Activated naive CD4-positive, alpha-beta T cell treated with anti-CD3 and anti-CD28 coated beads, Interleukin-2, amount 50 U/mL, for 72 hours (primary cell): ENCODE measurements at regions not wholly inside any gene's neighbourhood (a gene's known extent, or its start where the extent isn't known, plus 50 kb on each side); places are given as distances from the start of the nearest gene placed in this dataset.
A peak's percentile ranks its signal among the peaks of the same experiment; 100 is the strongest.
"Not testable (repeated sequence)": the region's sequence is repeated elsewhere in the genome, so short reads cannot be mapped to it uniquely, and the experiment has no call there.

Source experiments
- ATAC-seq, 2 donors: fragments of 150-1000 bp; cut with Tn5 transposase; 2 replicates each; pipeline ENCODE4 v1.10.0; 2021; ENCODE audit warnings: mild to moderate bottlenecking in 2 of 2, moderate library complexity in 2 of 2
- DNase-seq, 2 donors: peaks; one replicate each; pipeline ENCODE4 v3.0.0; 2021 to 2022; ENCODE audit warnings: low spot score in 2 of 2
- H3K27ac Mint-ChIP-seq, 2 donors: one replicate each; pipeline ENCODE4 v1.8.0; 2022; ENCODE audit warnings: mild to moderate bottlenecking in 2 of 2, mixed read lengths in 2 of 2
- H3K36me3 Mint-ChIP-seq, 2 donors: one replicate each; pipeline ENCODE4 v1.8.0; 2022; ENCODE audit warnings: mixed read lengths in 2 of 2
- H3K9me3 Mint-ChIP-seq, 2 donors: one replicate each; pipeline ENCODE4 v1.8.0; 2022; ENCODE audit warnings: mixed read lengths in 2 of 2

DNA sequence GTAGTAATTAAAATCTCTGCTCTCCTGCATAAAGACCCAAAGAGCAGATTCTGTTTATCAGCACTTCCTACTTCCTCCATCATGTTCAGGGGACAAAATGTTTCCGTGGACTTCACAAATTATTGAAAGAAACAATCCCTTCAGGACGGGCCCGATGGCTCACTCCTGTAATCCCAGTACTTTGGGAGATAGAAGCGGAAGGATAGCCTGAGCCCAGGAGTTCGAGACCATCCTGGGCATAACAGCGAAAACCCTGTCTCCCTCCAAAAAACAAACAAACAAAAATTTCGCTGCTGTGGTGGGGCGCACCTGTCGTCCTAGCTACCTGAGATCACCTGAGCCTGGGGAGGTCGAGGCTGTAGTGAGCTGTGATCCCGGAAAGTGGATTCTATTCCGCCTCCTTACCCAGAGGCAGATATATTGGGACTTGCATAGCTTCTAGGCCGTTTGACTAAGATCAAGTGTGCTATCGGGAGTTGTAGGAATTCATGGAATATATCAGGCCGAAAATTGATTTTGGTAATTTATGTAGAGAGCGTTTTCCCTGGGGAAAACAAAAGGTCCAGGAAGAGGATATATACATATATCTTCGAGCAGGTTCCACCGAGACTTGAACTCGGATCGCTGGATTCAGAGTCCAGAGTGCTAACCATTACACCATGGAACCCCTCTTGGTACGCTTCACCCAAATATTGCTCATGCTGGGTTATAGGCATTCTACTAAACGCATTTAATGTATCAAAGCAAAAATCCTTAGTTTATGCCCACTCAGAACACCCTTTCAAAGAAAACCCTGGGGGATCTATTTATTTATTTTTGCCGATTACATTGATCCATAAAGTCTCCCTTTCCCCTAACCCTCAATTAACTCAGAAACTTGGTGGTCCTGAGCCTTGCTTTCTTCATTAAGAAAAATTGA is 74.5 kb upstream of the ZNF184 start:
- Mint-ChIP-seq H3K9me3 (peaks cover 15 to 17% of the 10 kb centered on the region in 2 donors), H3K36me3 (peaks cover 41 to 42% of the 10 kb centered on the region in 2 donors), H3K27ac (peak overlapping the region in 1 of 2 donors; percentile 77)
- ATAC-seq (peak; percentile 44 to 68), DNase-seq (peak in 1 of 2 donors; percentile 54)

DNA sequence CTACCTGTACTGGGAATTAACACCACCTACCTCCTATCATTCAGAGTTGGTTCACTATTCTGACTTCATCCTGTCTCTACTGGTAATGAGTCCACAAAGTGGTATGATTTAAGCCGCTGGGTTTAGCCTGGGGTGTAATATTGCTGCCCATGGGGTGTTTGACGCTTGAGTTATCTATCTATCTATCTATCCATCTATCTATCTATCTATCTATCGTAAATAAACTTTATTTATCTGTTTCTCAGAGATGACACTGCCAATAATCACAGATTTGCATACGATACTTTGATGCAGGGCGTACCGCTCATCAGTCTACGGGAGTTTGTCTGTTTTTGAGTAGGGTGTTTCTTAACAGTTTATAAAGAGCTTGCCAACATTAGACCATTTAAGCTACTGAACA is 73.6 kb upstream of the ZNF184 start:
- ATAC-seq (no peak), DNase-seq (no peak)
- H3K9me3 Mint-ChIP-seq = peaks cover 15 to 16% of the 10 kb centered on the region in 2 donors
- H3K36me3 Mint-ChIP-seq = peaks cover 41 to 42% of the 10 kb centered on the region in 2 donors
- H3K27ac Mint-ChIP-seq = peak overlapping the region in 1 of 2 donors; percentile 62

DNA sequence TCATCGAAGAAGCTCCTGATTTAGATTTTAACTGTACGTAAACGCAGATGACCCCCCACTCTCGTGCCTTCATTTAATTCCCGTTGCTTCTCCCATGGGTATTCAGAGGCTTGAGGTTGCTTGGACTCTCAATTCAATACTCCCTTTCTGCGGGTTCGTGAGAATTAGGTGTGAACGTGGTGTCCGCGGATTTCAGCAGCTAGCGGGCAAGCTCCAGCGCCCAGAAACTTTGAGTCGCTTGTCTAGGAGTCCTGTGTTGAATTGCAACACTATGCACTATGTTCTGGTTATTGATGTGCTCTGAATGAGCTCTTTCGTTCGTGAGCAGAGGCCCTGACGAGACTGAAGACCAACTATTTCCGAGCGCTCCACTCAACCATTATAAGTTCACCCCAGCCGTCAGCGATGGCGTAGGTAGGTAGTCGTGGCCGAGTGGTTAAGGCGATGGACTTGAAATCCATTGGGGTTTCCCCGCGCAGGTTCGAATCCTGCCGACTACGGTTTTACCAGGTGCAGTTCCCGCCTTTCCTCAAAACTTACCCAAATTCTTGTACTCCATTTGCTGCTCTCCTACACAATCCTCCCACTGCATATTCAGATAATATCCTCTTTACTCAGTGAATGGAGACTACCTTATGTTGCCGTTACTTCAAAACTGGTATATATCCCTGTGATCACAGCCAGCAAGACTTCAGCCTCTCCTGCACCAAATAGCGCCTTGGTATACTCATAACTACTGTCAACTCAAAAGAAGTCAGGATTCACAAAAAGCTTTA is 72.6 kb upstream of the ZNF184 start:
- peaks cover 38 to 41% of the 10 kb centered on the region in 2 donors for H3K36me3 Mint-ChIP-seq

DNA sequence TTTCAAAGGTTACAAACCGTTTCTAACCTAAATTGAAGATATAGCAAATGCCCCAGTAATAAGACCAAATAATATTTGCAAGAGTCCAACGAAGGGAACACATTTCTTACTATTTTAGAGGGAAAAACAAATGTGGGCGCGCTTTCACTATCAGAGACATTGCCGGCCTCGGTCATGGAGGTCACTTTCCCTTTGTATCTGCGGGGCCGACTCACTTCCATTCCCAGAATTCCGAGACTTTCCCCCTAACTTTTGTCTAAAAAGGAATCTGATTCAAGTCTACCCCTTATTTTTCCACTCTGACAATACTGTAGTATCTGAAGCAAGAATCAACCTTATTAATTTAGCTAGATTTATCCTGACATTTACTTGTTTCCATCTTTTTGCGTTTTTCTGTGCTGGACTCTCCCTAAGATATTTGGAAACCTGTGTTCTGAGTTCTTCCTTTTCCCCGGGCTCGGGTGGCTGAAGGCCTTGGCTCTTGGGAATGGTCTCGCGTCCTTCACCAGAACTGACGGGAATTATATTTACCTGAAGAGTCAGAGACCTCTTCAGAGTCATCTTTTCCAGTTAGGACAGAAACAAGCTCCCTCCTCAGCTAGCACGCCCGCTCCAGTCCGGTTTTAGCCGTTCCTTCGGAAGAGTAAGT is 71.8 kb upstream of the ZNF184 start:
- H3K36me3 Mint-ChIP-seq = peaks cover 38 to 41% of the 10 kb centered on the region in 2 donors
- H3K27ac Mint-ChIP-seq = no peak overlapping the region
- peaks cover 14 to 15% of the 10 kb centered on the region in 2 donors for H3K9me3 Mint-ChIP-seq
- DNase-seq = no peak
- no peak for ATAC-seq

More for the DNA sequence above, 72.6 kb upstream of the ZNF184 start:
- peak; percentile 57 to 69 for ATAC-seq
- DNase-seq = peak; percentile 52 to 58
- H3K9me3 Mint-ChIP-seq = peaks cover 14 to 15% of the 10 kb centered on the region in 2 donors
- peak overlapping the region; percentile 57 to 77 for H3K27ac Mint-ChIP-seq

DNA sequence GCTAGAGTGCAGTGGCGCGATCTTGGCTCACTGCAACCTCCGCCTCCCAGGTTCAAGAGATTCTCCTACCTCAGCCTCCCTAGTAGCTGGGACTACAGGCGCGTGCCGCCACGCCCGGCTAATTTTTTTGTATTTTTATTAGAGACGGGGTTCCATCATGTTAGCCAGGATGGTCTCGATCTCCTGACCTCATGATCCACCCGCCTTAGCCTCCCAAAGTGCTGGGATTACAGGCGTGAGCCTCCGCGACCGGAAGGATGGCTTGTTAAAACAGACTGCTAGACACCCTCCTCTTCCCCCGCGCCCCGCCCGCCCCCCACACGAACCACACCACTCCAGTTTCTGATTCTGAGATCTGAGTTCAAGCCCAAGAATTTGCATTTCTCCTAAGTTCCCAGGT is 71.2 kb upstream of the ZNF184 start:
- Mint-ChIP-seq H3K9me3 (peaks cover 14 to 15% of the 10 kb centered on the region in 2 donors), H3K36me3 (peaks cover 38 to 41% of the 10 kb centered on the region in 2 donors)
- not testable (repeated sequence) for ATAC-seq, H3K27ac Mint-ChIP-seq, DNase-seq

DNA sequence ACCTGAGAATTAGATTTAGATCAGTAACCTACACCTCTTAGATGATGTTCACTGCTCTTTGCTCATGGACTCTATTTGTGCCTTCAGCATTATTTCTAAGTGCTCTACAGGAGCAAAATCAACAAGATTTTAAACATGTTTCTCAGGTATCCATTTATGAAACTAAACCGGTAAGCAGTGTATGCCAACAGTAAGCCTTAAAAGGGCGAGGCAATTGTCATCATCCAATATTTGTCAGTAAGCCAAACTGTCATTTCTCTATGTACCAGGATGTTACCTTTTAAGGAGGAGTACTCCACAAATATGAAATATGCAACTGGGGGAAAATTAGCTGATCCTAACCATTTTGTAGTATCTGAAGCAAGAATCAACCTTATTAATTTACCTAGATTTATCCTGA is 69.6 kb upstream of the ZNF184 start:
- DNase-seq = no peak
- ATAC-seq = no peak
- Mint-ChIP-seq H3K27ac (no peak overlapping the region), H3K9me3 (peaks cover 14 to 15% of the 10 kb centered on the region in 2 donors), H3K36me3 (peaks cover 38 to 41% of the 10 kb centered on the region in 2 donors)

DNA sequence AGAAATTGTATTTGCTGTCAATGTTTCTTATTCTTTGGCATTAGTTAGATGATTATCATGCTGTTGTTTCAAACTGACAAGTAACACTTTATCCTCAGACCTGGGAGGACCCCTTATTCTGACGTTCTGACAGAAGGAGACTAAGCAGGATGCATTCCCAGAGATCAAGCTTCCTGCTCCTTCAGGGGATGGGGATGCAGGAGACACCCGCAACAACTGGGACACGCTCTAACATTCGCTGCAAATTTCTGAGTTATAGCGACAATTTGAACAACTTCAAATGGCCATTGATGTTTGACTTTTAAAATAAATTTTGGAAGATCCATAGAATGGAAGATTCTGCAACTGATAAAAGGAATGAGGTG is 69.0 kb upstream of the ZNF184 start:
- H3K27ac Mint-ChIP-seq = no peak overlapping the region
- ATAC-seq (no peak), DNase-seq (no peak)
- peaks cover 33 to 35% of the 10 kb centered on the region in 2 donors for H3K36me3 Mint-ChIP-seq
- H3K9me3 Mint-ChIP-seq = peaks cover 11 to 14% of the 10 kb centered on the region in 2 donors

DNA sequence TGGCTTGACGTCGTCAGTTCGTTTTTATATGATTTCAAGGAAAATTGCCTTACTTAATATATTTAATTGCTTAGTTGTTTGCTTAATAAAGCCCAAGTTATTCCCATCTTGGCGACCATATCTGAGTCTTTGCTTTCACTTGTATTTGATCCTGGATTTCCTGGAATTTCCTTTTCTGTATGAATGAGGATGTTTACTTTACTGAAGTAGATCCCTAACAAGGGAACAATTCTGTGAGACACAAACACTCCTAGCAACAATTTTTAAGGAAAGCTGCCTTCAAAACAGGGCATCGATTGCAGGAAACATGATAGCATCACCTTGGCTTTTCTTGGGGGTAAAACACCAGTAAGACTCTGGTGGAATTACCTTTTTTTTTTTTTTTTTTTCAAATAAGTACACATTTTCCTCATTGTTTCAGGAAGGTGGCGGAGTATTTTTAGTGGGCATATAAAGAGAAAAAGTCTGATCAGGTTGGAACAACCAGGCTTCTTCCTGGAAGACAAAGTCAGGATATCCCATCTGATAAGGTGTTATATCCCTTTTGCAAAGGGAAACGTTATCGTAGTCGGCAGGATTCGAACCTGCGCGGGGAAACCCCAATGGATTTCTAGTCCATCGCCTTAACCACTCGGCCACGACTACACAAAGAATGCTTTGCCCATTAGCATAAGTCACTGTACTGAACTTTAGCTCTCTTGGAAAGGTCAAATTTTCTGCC is 68.5 kb upstream of the ZNF184 start:
- Mint-ChIP-seq H3K9me3 (peaks cover 6 to 10% of the 10 kb centered on the region in 2 donors), H3K36me3 (peaks cover 29 to 30% of the 10 kb centered on the region in 2 donors), H3K27ac (no peak overlapping the region)
- DNase-seq (no peak), ATAC-seq (no peak)

DNA sequence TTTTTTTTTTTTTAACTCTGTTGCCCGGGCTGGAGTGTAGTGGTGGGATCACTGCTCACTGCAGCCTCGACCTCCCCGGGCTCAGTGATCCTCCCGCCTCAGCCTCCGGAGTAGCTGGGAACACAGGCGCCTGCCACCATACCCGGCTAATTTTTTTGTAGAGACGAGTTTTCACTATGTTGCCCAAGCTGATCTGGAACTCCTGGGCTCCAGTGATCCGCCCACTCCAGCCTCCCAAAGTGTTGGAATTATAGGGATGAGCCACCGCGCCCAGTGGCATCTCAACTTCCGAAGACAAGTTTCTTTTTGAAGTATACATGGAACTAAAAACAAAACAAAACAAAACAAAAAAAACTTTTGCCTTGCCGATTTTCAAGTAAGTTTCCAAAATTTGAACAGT is 66.6 kb upstream of the ZNF184 start:
- no peak for ATAC-seq
- peaks cover 13% of the 10 kb centered on the region in 2 donors for H3K36me3 Mint-ChIP-seq
- peaks cover 0 to 3% of the 10 kb centered on the region in 2 donors for H3K9me3 Mint-ChIP-seq
- H3K27ac Mint-ChIP-seq = no peak overlapping the region
- DNase-seq = no peak

DNA sequence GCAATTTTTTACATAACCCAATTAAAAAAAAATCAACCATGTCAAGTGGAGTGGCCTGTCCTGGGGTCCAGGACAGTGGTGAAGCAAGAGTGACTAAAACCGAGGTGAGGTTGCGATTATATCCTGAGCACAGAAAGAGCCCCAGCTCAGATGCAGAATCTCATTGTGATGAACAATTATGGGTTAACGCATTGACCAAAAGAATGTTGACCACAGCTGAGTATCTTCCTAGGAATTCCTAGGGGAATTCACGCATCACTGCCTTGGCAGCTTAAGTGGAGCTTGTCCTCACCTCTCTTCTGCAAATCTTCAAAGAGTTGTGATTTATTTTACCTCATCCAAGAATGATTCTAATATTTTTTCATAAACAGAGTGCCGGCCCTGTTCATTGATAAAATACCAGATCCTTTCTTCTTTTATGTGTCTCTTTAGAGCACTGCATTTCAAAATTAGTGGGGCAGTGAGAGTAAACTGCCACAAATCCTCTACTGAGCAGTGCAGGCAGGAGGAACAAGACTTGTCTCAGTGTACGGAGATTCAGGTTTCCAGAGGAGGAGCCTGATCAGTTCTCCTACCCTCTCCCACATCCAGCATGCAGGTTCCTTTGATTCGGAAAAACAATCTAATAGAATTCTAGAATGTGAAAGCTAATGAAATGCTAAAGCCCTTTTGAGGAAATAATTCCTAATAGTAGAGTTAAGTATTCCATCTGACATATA is 60.1 kb upstream of the ZNF184 start:
- ATAC-seq = no peak

DNA sequence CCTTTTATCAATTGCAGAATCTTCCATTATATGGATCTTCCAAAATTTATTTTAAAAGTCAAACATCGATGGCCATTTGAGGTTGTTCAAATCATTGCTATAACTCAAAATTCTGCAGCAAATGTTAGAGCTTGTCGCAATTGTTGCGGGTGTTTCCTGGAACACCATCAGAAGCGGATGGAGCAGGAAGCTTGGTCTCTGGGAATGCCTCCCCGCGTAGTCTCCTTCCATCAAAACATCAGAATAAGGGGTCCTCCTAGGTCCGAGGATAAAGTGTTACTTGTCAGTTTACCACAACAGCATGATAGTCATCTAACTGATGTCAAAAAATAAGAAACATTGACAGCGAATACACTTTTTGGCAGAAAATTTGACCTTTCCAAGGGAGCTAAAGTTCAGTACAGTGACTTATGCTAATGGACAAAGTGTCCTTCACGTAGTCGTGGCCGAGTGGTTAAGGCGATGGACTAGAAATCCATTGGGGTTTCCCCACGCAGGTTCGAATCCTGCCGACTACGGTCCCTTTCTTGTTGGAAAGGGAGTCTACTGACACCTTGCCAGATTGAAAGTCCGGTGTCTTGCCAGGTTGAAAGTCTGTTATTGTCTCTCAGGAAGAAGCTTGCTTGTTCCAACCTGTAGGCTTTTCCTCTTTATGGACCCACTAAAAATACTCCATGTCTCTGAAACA is 59.0 kb upstream of the ZNF184 start:
- Mint-ChIP-seq H3K27ac (no peak overlapping the region), H3K36me3 (no peaks in the 10 kb centered on the region), H3K9me3 (no peaks in the 10 kb centered on the region)
- no peak for DNase-seq
- ATAC-seq = no peak

More for the DNA sequence above, 60.1 kb upstream of the ZNF184 start:
- Mint-ChIP-seq H3K9me3 (no peaks in the 10 kb centered on the region), H3K36me3 (no peaks in the 10 kb centered on the region), H3K27ac (no peak overlapping the region)
- DNase-seq = no peak

DNA sequence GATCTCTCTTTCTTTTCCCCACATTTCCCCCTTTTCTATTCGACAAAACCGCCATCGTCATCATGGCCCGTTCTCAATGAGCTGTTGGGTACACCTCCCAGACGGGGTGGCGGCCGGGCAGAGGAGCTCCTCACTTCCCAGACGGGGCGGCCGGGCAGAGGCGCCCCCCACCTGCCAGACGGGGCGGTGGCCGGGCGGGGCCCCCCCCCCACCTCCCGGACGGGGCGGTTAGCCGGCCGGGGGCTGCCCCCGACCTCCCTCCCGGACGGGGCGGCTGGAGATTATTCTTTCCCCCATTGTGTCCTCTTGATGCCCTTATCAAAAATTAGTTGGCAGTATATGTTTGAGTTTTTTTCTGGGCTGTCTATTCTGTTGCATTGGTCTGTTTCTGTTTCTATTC is 56.9 kb upstream of the ZNF184 start:
- not testable (repeated sequence) for DNase-seq, H3K27ac Mint-ChIP-seq, H3K9me3 Mint-ChIP-seq, H3K36me3 Mint-ChIP-seq, ATAC-seq

DNA sequence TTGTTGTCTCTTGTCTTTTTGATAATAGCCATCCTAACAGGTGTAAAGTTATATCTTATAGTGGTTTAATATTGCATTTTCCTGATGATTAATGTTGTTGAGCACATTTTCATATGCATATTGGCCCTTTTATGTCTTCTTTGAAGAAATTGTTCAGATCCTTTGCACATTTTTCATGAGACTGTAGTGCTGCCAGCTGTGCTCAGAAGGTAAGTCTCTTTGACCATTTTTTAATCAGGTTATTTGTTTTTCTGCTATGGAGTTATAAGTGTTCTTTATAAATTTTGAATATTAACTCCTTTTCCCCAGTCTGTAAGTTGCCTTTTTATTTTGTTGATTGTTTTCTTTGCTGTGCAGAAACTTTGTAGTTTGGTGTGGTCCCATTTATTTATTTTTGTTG is 55.8 kb upstream of the ZNF184 start:
- H3K36me3 Mint-ChIP-seq = no peaks in the 10 kb centered on the region
- H3K9me3 Mint-ChIP-seq = no peaks in the 10 kb centered on the region
- no peak overlapping the region for H3K27ac Mint-ChIP-seq
- no peak for ATAC-seq
- DNase-seq = no peak
